Gastrocnemius medialis (tissue), 4 donors: ENCODE measurements at regions not wholly inside any gene's neighbourhood (a gene's known extent, or its start where the extent isn't known, plus 50 kb on each side); places are given as distances from the start of the nearest gene placed in this dataset.

ENCODE experiments used
- POLR2A ChIP-seq, 2 donors: fragments of 450-650 bp; IDR thresholded peaks; one replicate each; pipeline ENCODE4 v1.6.1; 2017; ENCODE audit warnings: antibody characterized with exemption in 2 of 2, mild to moderate bottlenecking in 2 of 2, moderate library complexity in 2 of 2
- TF ChIP-seq, protein P1 (sequence below), 5 experiments: fragments of 450-650 bp in 3 of 5; fragments of 200-600 bp in 2 of 5; sonication (generic) in 2 of 5; IDR thresholded peaks in 4 of 5; conservative IDR thresholded peaks in 1 of 5; 1 replicate in 4 of 5; 2 replicates in 1 of 5; pipeline ENCODE4 v1.5.1; 2016 to 2019; ENCODE audit warnings: antibody characterized with exemption in 5 of 5, mild to moderate bottlenecking in 3 of 5, moderate library complexity in 3 of 5

DNA sequence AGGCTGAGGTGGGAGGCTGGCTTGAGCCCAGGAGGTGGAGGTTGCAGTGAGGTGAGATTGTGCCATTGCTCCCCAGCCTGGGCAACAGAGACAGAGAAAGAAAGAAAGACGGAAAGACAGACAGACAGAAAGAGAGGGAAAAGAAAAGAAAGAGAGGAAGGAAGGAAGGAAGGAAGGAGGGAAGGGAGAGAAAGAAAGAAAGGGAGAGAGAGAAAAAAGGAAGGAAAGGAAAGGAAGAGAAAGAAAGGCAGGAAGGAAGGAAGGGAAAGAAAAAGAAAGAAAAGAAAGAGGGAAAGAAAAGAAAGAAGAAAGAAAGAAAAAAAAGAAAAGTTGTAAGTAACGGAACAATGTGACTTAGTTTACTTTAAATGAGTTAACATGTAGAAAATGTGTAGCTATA lies 260.7 kb upstream of the GRM7 start:
- TF ChIP-seq, protein P1, sequence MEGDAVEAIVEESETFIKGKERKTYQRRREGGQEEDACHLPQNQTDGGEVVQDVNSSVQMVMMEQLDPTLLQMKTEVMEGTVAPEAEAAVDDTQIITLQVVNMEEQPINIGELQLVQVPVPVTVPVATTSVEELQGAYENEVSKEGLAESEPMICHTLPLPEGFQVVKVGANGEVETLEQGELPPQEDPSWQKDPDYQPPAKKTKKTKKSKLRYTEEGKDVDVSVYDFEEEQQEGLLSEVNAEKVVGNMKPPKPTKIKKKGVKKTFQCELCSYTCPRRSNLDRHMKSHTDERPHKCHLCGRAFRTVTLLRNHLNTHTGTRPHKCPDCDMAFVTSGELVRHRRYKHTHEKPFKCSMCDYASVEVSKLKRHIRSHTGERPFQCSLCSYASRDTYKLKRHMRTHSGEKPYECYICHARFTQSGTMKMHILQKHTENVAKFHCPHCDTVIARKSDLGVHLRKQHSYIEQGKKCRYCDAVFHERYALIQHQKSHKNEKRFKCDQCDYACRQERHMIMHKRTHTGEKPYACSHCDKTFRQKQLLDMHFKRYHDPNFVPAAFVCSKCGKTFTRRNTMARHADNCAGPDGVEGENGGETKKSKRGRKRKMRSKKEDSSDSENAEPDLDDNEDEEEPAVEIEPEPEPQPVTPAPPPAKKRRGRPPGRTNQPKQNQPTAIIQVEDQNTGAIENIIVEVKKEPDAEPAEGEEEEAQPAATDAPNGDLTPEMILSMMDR (IDR thresholded peaks at IDR 0.05 in 4 of 5, conservative IDR thresholded peaks at IDR 0.05 in 1 of 5): no peak
- TF ChIP-seq POLR2A (IDR thresholded peaks at IDR 0.05): no peak
